Sigmoid colon (tissue), 3 donors: ENCODE measurements at regions not wholly inside any gene's neighbourhood (a gene's known extent, or its start where the extent isn't known, plus 50 kb on each side); places are given as distances from the start of the nearest gene placed in this dataset.

Source experiments
- CTCF ChIP-seq, 4 experiments: fragments of 450-650 bp in 3 of 4; fragments of 200-600 bp in 1 of 4; IDR thresholded peaks; one replicate each; pipeline ENCODE4 v1.5.1; 2016 to 2019; ENCODE audit warnings: antibody characterized with exemption in 4 of 4, mild to moderate bottlenecking in 3 of 4, moderate library complexity in 2 of 4
- POLR2A ChIP-seq, 2 donors: fragments of 450-650 bp; IDR thresholded peaks; one replicate each; pipeline ENCODE4 v1.6.1; 2016; ENCODE audit warnings: antibody characterized with exemption in 2 of 2, mild to moderate bottlenecking in 2 of 2, moderate library complexity in 2 of 2

- no peak for TF ChIP-seq POLR2A (IDR thresholded peaks at IDR 0.05)
- TF ChIP-seq CTCF (IDR thresholded peaks at IDR 0.05): no peak
These were observed 135.3 kb upstream of the TENM3 start for GRCh38 chr4:182107931-182108330.
